CD14-positive monocyte (primary cell): ENCODE measurements at regions not wholly inside any gene's neighbourhood (a gene's known extent, or its start where the extent isn't known, plus 50 kb on each side); places are given as distances from the start of the nearest gene placed in this dataset.

Source experiments
- DNase-seq, 3 donors: peaks; one replicate each; pipeline ENCODE4 v3.0.0-alpha.2; 2011 to 2022
- H2AFZ ChIP-seq: 2 replicates; pipeline ENCODE4 v1.6.0; 2012; ENCODE audit warnings: mild to moderate bottlenecking, low read depth, low read length, inconsistent platforms; ENCODE audit not compliant: insufficient read depth, poor library complexity, severe bottlenecking
- H3K27ac ChIP-seq, 2 donors: 1 replicate in 1 of 2; 2 replicates in 1 of 2; pipeline ENCODE4 v1.5.1; 2012 to 2013; ENCODE audit warnings: low read length in 2 of 2, control low read depth in 1 of 2, inconsistent platforms in 1 of 2, low read depth in 1 of 2, mild to moderate bottlenecking in 1 of 2
- H3K27me3 ChIP-seq, 2 donors: one replicate each; pipeline versions ENCODE4 v1.6.0 to v1.6.1; 2011 to 2013; ENCODE audit warnings: low read length in 2 of 2; ENCODE audit not compliant: control insufficient read depth in 2 of 2, insufficient read depth in 2 of 2
- H3K36me3 ChIP-seq, 2 donors: replicated peaks in 1 of 2; 1 replicate in 1 of 2; 2 replicates in 1 of 2; pipeline versions ENCODE4 v1.5.1 to v1.6.1; 2012 to 2013; ENCODE audit warnings: low read length in 2 of 2, control low read depth in 1 of 2, inconsistent platforms in 1 of 2, mild to moderate bottlenecking in 1 of 2; ENCODE audit not compliant: insufficient read depth in 2 of 2, control insufficient read depth in 1 of 2
- H3K4me1 ChIP-seq, 2 donors: 1 replicate in 1 of 2; 2 replicates in 1 of 2; pipeline versions ENCODE4 v1.5.1 to v1.6.1; 2012 to 2013; ENCODE audit warnings: low read length in 2 of 2, control low read depth in 1 of 2, inconsistent platforms in 1 of 2, mild to moderate bottlenecking in 1 of 2, moderate library complexity in 1 of 2; ENCODE audit not compliant: insufficient read depth in 2 of 2, control insufficient read depth in 1 of 2
- H3K4me2 ChIP-seq: replicated peaks from 2 replicates; pipeline ENCODE3; 2012; ENCODE audit warnings: low read length, moderate library complexity, mild to moderate bottlenecking; ENCODE audit not compliant: poor library complexity, severe bottlenecking; ENCODE audit errors: extremely low read depth
- H3K4me3 ChIP-seq, 3 experiments: fragments of 200-600 bp in 1 of 3; sonication (generic) in 1 of 3; replicated peaks in 1 of 3; 1 replicate in 2 of 3; 2 replicates in 1 of 3; pipeline ENCODE4 v1.5.1; 2011 to 2013; ENCODE audit warnings: low read length in 3 of 3, mild to moderate bottlenecking in 3 of 3, control low read depth in 2 of 3, low read depth in 2 of 3, inconsistent platforms in 1 of 3, moderate library complexity in 1 of 3
- H3K79me2 ChIP-seq: 2 replicates; pipeline ENCODE4 v1.6.0; 2012; ENCODE audit warnings: mild to moderate bottlenecking, control low read depth, inconsistent platforms, low read length, moderate library complexity; ENCODE audit not compliant: insufficient read depth
- H3K9ac ChIP-seq: 2 replicates; pipeline ENCODE4 v1.6.0; 2017; ENCODE audit warnings: low read length, mild to moderate bottlenecking; ENCODE audit not compliant: insufficient read depth, poor library complexity, severe bottlenecking
- H3K9me3 ChIP-seq, 2 donors: replicated peaks in 1 of 2; 1 replicate in 1 of 2; 2 replicates in 1 of 2; pipeline versions ENCODE4 v1.5.1 to v1.6.1; 2012 to 2013; ENCODE audit warnings: low read length in 2 of 2, control low read depth in 1 of 2; ENCODE audit not compliant: control insufficient read depth in 1 of 2, insufficient read depth in 1 of 2
- H4K20me1 ChIP-seq: 2 replicates; pipeline ENCODE4 v1.6.0; 2012; ENCODE audit warnings: mild to moderate bottlenecking, low read length, control low read depth, moderate library complexity; ENCODE audit not compliant: insufficient read depth
- H3K27ac Mint-ChIP-seq, 7 donors: one replicate each; pipeline ENCODE4 v1.8.0; 2020; ENCODE audit warnings: mild to moderate bottlenecking in 7 of 7, mixed read lengths in 7 of 7, moderate library complexity in 6 of 7, inconsistent platforms in 2 of 7
- H3K27me3 Mint-ChIP-seq, 3 donors: one replicate each; pipeline ENCODE4 v1.8.0; 2021 to 2022; ENCODE audit warnings: low read depth in 3 of 3, mild to moderate bottlenecking in 3 of 3, mixed read lengths in 3 of 3, moderate library complexity in 3 of 3, inconsistent platforms in 1 of 3
- H3K36me3 Mint-ChIP-seq, 2 donors: one replicate each; pipeline ENCODE4 v1.8.0; 2020; ENCODE audit warnings: mixed read lengths in 2 of 2, inconsistent platforms in 1 of 2, mild to moderate bottlenecking in 1 of 2
- H3K4me1 Mint-ChIP-seq: one replicate; pipeline ENCODE4 v1.8.0; 2020; ENCODE audit warnings: mild to moderate bottlenecking, mixed read lengths
- H3K4me3 Mint-ChIP-seq, 2 donors: one replicate each; pipeline ENCODE4 v1.8.0; 2020; ENCODE audit warnings: mild to moderate bottlenecking in 2 of 2, mixed read lengths in 2 of 2, moderate library complexity in 1 of 2
- H3K9me3 Mint-ChIP-seq, 7 donors: one replicate each; pipeline ENCODE4 v1.8.0; 2020 to 2022; ENCODE audit warnings: mixed read lengths in 7 of 7, mild to moderate bottlenecking in 6 of 7, moderate library complexity in 6 of 7, inconsistent platforms in 2 of 7
- CTCF ChIP-seq: fragments of 200-600 bp; IDR thresholded peaks from one replicate; pipeline ENCODE4 v1.8.0; 2022; ENCODE audit warnings: antibody characterized with exemption, mild to moderate bottlenecking
- WGBS: methylation state at CpG from one replicate; pipeline ENCODE4 v1.1.5; 2013; ENCODE audit warnings: missing lambda C conversion rate; ENCODE audit not compliant: insufficient coverage; 5-methylcytosine and 5-hydroxymethylcytosine counted together
- intact Hi-C, 2 donors: fragments of 100-400 bp; cut with micrococcal nuclease; formaldehyde crosslinking; loops; one replicate each; pipeline versions ENCODE4 v1.15.0 to v1.15.1; 2023

- H2AFZ ChIP-seq, result no peak overlapping the region
- TF ChIP-seq CTCF, result no peak
- H3K79me2 ChIP-seq, result peaks cover 6% of the 10 kb centered on the region
- Mint-ChIP-seq H3K27me3 (peaks cover 13 to 18% (median 16%) of the 10 kb centered on the region in 3 donors), H3K27ac (no peak overlapping the region), H3K9me3 (peaks cover 0 to 3% (median 2%) of the 10 kb centered on the region in 7 donors), H3K36me3 (peaks cover 3 to 5% of the 10 kb centered on the region in 2 donors), H3K4me1 (peaks cover 79% of the 10 kb centered on the region), H3K4me3 (no peak overlapping the region)
- peaks cover 0 to 7% of the 10 kb centered on the region in 2 donors for H3K27me3 ChIP-seq
- no peak for DNase-seq
- H3K9ac ChIP-seq, result no peak overlapping the region
- H3K4me1 ChIP-seq, result peaks cover 61 to 69% of the 10 kb centered on the region in 2 donors
- no peaks in the 10 kb centered on the region for H3K36me3 ChIP-seq
- WGBS, result 80% methylated on average over 1 of the region's 2 CpGs
- H3K27ac ChIP-seq, result no peak overlapping the region
- H3K4me3 ChIP-seq, result no peak overlapping the region
- H3K9me3 ChIP-seq, result no peaks in the 10 kb centered on the region
- H4K20me1 ChIP-seq, result peaks cover 7% of the 10 kb centered on the region
- intact Hi-C loops, result no loop called here
- no peak overlapping the region for H3K4me2 ChIP-seq
These were observed 231.8 kb upstream of the CRY1 start for GRCh38 chr12:107325075-107325608.

- peaks cover 78% of the 10 kb centered on the region for H3K4me1 Mint-ChIP-seq
- Histone ChIP-seq H3K4me3 (no peak overlapping the region), H3K27ac (no peak overlapping the region), H2AFZ (no peak overlapping the region), H3K79me2 (peaks cover 6% of the 10 kb centered on the region), H3K9me3 (no peaks in the 10 kb centered on the region), H3K4me2 (no peak overlapping the region), H3K27me3 (no peaks in the 10 kb centered on the region), H3K9ac (no peak overlapping the region), H3K36me3 (no peaks in the 10 kb centered on the region), H3K4me1 (peaks cover 52 to 65% of the 10 kb centered on the region in 2 donors), H4K20me1 (peaks cover 9% of the 10 kb centered on the region)
- H3K27ac Mint-ChIP-seq, result peak overlapping the region in 2 of 7 donors; percentile 28 to 80
- peaks cover 0 to 4% (median 2%) of the 10 kb centered on the region in 7 donors for H3K9me3 Mint-ChIP-seq
- WGBS, result 0% methylated on average over 1 of the region's 2 CpGs
- no peak for TF ChIP-seq CTCF
- peaks cover 2 to 7% (median 5%) of the 10 kb centered on the region in 3 donors for H3K27me3 Mint-ChIP-seq
- intact Hi-C loops, result no loop called here
- peaks cover 0 to 3% of the 10 kb centered on the region in 2 donors for H3K36me3 Mint-ChIP-seq
- DNase-seq, result no peak
- no peak overlapping the region for H3K4me3 Mint-ChIP-seq
These were observed 232.9 kb upstream of the CRY1 start for GRCh38 chr12:107326237-107326636.
